ENCODE measurements at regions not wholly inside any gene's neighbourhood (a gene's known extent, or its start where the extent isn't known, plus 50 kb on each side); places are given as distances from the start of the nearest gene placed in this dataset.

GRCh38 chr16:85255777-85256176 lies 143.5 kb upstream of the CIBAR2 start:
- no peaks in the 10 kb centered on the region for H3K4me1 ChIP-seq (ENCODE audit: control insufficient read depth, extremely low read depth, insufficient read depth, low read length)
- H3K27ac ChIP-seq (ENCODE audit: control insufficient read depth, insufficient read depth, low read length), result no peak overlapping the region
- H3K4me2 ChIP-seq (ENCODE audit: control insufficient read depth, extremely low read depth, insufficient read depth, low read depth, low read length), result no peak overlapping the region
- peaks cover 12% of the 10 kb centered on the region for H3K27me3 ChIP-seq (ENCODE audit: control insufficient read depth, extremely low read depth, insufficient read depth, low read length)
- FAIRE-seq (no peak), DNase-seq (ENCODE audit: low read depth, low spot score) (no peak)
- no peaks in the 10 kb centered on the region for H3K9me3 ChIP-seq (ENCODE audit: control insufficient read depth, low read depth, low read length)
- H3K9me1 ChIP-seq (ENCODE audit: control insufficient read depth, extremely low read depth, insufficient read depth, low read length), result no peaks in the 10 kb centered on the region
- no peak for TF ChIP-seq EZH2 (IDR thresholded peaks at IDR 0.05; ENCODE audit: low read length)
- no peak for TF ChIP-seq CTCF (optimal IDR thresholded peaks at IDR 0.05 in 1 of 3, IDR thresholded peaks at IDR 0.05 in 1 of 3, conservative IDR thresholded peaks at IDR 0.05 in 1 of 3; ENCODE audit: extremely low read depth in 1 of 3, insufficient read depth in 2 of 3, low read length in 3 of 3)
- no peaks in the 10 kb centered on the region for H3K79me2 ChIP-seq (ENCODE audit: control insufficient read depth, insufficient read depth, low read length)
- H3K36me3 ChIP-seq (ENCODE audit: control insufficient read depth in 2 of 2, extremely low read depth in 1 of 2, insufficient read depth in 2 of 2, low read length in 2 of 2), result no peaks in the 10 kb centered on the region
- no peak overlapping the region for H3K9ac ChIP-seq (ENCODE audit: control insufficient read depth, extremely low read depth, insufficient read depth, low read length)
- no peak overlapping the region for H3K4me3 ChIP-seq (ENCODE audit: control insufficient read depth in 2 of 3, extremely low read depth in 1 of 3, insufficient read depth in 2 of 3, low read depth in 1 of 3, low read length in 3 of 3)
- dilution Hi-C loops (cut with MboI; ENCODE audit: extremely low pct_ligation_motif_present, low sequenced_read_pairs), result no loop called here
- H2AFZ ChIP-seq (ENCODE audit: control insufficient read depth, low read length), result no peak overlapping the region
- peaks cover 8% of the 10 kb centered on the region for H4K20me1 ChIP-seq (ENCODE audit: control insufficient read depth, extremely low read depth, insufficient read depth, low read length)

GRCh38 chr16:85256190-85256739 lies 144.0 kb upstream of the CIBAR2 start:
- H3K4me3 ChIP-seq (ENCODE audit: control insufficient read depth in 2 of 3, extremely low read depth in 1 of 3, insufficient read depth in 2 of 3, low read depth in 1 of 3, low read length in 3 of 3), result no peak overlapping the region
- no peaks in the 10 kb centered on the region for H3K4me1 ChIP-seq (ENCODE audit: control insufficient read depth, extremely low read depth, insufficient read depth, low read length)
- TF ChIP-seq CTCF (optimal IDR thresholded peaks at IDR 0.05 in 1 of 3, IDR thresholded peaks at IDR 0.05 in 1 of 3, conservative IDR thresholded peaks at IDR 0.05 in 1 of 3; ENCODE audit: extremely low read depth in 1 of 3, insufficient read depth in 2 of 3, low read length in 3 of 3) (no peak), EZH2 (IDR thresholded peaks at IDR 0.05; ENCODE audit: low read length) (no peak)
- no peak overlapping the region for H3K27ac ChIP-seq (ENCODE audit: control insufficient read depth, insufficient read depth, low read length)
- H3K4me2 ChIP-seq (ENCODE audit: control insufficient read depth, extremely low read depth, insufficient read depth, low read depth, low read length), result no peak overlapping the region
- H3K36me3 ChIP-seq (ENCODE audit: control insufficient read depth in 2 of 2, extremely low read depth in 1 of 2, insufficient read depth in 2 of 2, low read length in 2 of 2), result no peaks in the 10 kb centered on the region
- no peak overlapping the region for H3K9ac ChIP-seq (ENCODE audit: control insufficient read depth, extremely low read depth, insufficient read depth, low read length)
- dilution Hi-C loops (cut with MboI; ENCODE audit: extremely low pct_ligation_motif_present, low sequenced_read_pairs), result no loop called here
- no peaks in the 10 kb centered on the region for H3K79me2 ChIP-seq (ENCODE audit: control insufficient read depth, insufficient read depth, low read length)
- H3K27me3 ChIP-seq (ENCODE audit: control insufficient read depth, extremely low read depth, insufficient read depth, low read length), result peaks cover 14% of the 10 kb centered on the region
- no peak for DNase-seq (ENCODE audit: low read depth, low spot score)
- H3K9me1 ChIP-seq (ENCODE audit: control insufficient read depth, extremely low read depth, insufficient read depth, low read length), result no peaks in the 10 kb centered on the region
- H2AFZ ChIP-seq (ENCODE audit: control insufficient read depth, low read length), result no peak overlapping the region
- H3K9me3 ChIP-seq (ENCODE audit: control insufficient read depth, low read depth, low read length), result no peaks in the 10 kb centered on the region
- FAIRE-seq, result no peak
- H4K20me1 ChIP-seq (ENCODE audit: control insufficient read depth, extremely low read depth, insufficient read depth, low read length), result peaks cover 8% of the 10 kb centered on the region
